RKO (cell line): ENCODE measurements at regions not wholly inside any gene's neighbourhood (a gene's known extent, or its start where the extent isn't known, plus 50 kb on each side); places are given as distances from the start of the nearest gene placed in this dataset.

ENCODE experiments used
- DNase-seq: peaks from one replicate; pipeline ENCODE4 v3.0.0-alpha.2; 2016; ENCODE audit warnings: low spot score

GRCh38 chr6:170483413-170483812, 69.7 kb downstream of the PSMB1 start:
- no peak for DNase-seq

GRCh38 chr6:170480050-170480692, 72.9 kb downstream of the PSMB1 start:
- peak; percentile 4 for DNase-seq

GRCh38 chr6:170476360-170476759, 76.7 kb downstream of the PSMB1 start:
- no peak for DNase-seq

- DNase-seq, result no peak
These were observed 78.0 kb downstream of the PSMB1 start for GRCh38 chr6:170475118-170475517.

- no peak for DNase-seq
These were observed 79.3 kb downstream of the PSMB1 start for GRCh38 chr6:170473801-170474200.

GRCh38 chr6:170473301-170473717, 79.8 kb downstream of the PSMB1 start:
- no peak for DNase-seq

GRCh38 chr6:170471491-170471890, 81.6 kb downstream of the PSMB1 start:
- DNase-seq, result no peak

GRCh38 chr6:170470734-170471133, 82.4 kb downstream of the PSMB1 start:
- DNase-seq, result no peak

- no peak for DNase-seq
These were observed 88.6 kb downstream of the PSMB1 start for GRCh38 chr6:170464524-170464979.

GRCh38 chr6:170464080-170464479, 89.0 kb downstream of the PSMB1 start:
- DNase-seq, result no peak

- no peak for DNase-seq
These were observed 89.9 kb downstream of the PSMB1 start for GRCh38 chr6:170463101-170463721.

- no peak for DNase-seq
These were observed 90.6 kb downstream of the PSMB1 start for GRCh38 chr6:170462366-170463020.

- DNase-seq, result no peak
These were observed 91.3 kb downstream of the PSMB1 start for GRCh38 chr6:170461556-170462365.

- no peak for DNase-seq
These were observed 92.0 kb downstream of the PSMB1 start for GRCh38 chr6:170461111-170461510.

GRCh38 chr6:170460641-170461040, 92.5 kb downstream of the PSMB1 start:
- DNase-seq, result no peak

GRCh38 chr6:170459451-170459850, 93.7 kb downstream of the PSMB1 start:
- DNase-seq, result peak; percentile 74

GRCh38 chr6:170456886-170457698, 96.0 kb downstream of the PSMB1 start:
- no peak for DNase-seq
